Left ventricle myocardium inferior (tissue), 1 donor: ENCODE measurements at regions not wholly inside any gene's neighbourhood (a gene's known extent, or its start where the extent isn't known, plus 50 kb on each side); places are given as distances from the start of the nearest gene placed in this dataset.
A peak's percentile ranks its signal among the peaks of the same experiment; 100 is the strongest.

Source experiments
- DNase-seq: peaks from one replicate; pipeline ENCODE4 v3.0.0-alpha.2; 2020
- H3K27ac ChIP-seq: fragments of 200-600 bp; replicated peaks from 2 replicates; pipeline ENCODE4 v1.8.0; 2021
- H3K27me3 ChIP-seq: fragments of 200-600 bp; 2 replicates; pipeline ENCODE4 v1.8.0; 2021; ENCODE audit warnings: low read depth
- H3K36me3 ChIP-seq: fragments of 200-600 bp; 2 replicates; pipeline ENCODE4 v1.8.0; 2021
- H3K4me1 ChIP-seq: fragments of 200-600 bp; 2 replicates; pipeline ENCODE4 v1.8.0; 2021
- H3K4me3 ChIP-seq: fragments of 200-600 bp; 2 replicates; pipeline ENCODE4 v1.8.0; 2021; ENCODE audit warnings: mild to moderate bottlenecking, moderate library complexity
- H3K9me3 ChIP-seq: fragments of 200-600 bp; replicated peaks from 2 replicates; pipeline ENCODE4 v1.8.0; 2021
- intact Hi-C: fragments of 100-400 bp; cut with micrococcal nuclease; formaldehyde crosslinking; loops from one replicate; pipeline ENCODE4 v1.11.0; 2022
- TF ChIP-seq, protein P1 (sequence below): fragments of 200-600 bp; IDR thresholded peaks from 2 replicates; pipeline ENCODE4 v1.8.0; 2021; ENCODE audit warnings: antibody characterized with exemption, mild to moderate bottlenecking, borderline replicate concordance
- donor health status: DM: no; HTN: yes; CAD: no; lungs with severe emphysema.

DNA sequence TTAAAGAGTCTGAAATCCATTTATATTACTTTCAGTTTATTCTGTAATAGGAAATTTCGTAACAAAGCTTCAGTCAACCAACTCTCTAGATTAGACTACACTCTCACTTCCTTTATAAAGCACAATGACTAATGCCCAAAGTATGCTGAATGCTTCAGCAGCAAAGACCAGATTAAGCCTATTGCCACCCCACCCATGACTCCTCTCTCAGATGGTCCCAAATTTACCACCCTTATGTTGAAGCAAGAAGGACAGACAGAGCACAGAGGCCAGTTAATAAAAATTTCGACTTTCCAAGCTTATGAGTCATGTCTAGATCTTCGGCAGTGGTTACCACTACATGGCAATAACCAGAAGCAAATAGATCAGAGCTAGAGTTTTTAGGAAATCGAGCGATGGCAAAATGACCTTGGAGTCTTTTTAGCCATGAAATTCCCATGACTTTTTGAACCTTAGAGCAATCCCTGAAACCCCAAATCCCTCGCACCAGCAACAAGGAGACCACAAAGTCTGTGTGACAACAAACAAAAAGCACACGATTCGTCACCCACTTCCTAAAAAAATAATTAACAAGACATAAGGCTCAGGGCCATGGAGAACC is 287.8 kb upstream of the RASA1 start:
- Histone ChIP-seq H3K4me3 (no peak overlapping the region), H3K4me1 (no peaks in the 10 kb centered on the region), H3K27ac (peak overlapping the region; percentile 57), H3K36me3 (no peaks in the 10 kb centered on the region), H3K9me3 (no peaks in the 10 kb centered on the region), H3K27me3 (no peaks in the 10 kb centered on the region)
- DNase-seq: no peak
- TF ChIP-seq, protein P1, sequence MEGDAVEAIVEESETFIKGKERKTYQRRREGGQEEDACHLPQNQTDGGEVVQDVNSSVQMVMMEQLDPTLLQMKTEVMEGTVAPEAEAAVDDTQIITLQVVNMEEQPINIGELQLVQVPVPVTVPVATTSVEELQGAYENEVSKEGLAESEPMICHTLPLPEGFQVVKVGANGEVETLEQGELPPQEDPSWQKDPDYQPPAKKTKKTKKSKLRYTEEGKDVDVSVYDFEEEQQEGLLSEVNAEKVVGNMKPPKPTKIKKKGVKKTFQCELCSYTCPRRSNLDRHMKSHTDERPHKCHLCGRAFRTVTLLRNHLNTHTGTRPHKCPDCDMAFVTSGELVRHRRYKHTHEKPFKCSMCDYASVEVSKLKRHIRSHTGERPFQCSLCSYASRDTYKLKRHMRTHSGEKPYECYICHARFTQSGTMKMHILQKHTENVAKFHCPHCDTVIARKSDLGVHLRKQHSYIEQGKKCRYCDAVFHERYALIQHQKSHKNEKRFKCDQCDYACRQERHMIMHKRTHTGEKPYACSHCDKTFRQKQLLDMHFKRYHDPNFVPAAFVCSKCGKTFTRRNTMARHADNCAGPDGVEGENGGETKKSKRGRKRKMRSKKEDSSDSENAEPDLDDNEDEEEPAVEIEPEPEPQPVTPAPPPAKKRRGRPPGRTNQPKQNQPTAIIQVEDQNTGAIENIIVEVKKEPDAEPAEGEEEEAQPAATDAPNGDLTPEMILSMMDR: no peak
- intact Hi-C loops: no loop called here

DNA sequence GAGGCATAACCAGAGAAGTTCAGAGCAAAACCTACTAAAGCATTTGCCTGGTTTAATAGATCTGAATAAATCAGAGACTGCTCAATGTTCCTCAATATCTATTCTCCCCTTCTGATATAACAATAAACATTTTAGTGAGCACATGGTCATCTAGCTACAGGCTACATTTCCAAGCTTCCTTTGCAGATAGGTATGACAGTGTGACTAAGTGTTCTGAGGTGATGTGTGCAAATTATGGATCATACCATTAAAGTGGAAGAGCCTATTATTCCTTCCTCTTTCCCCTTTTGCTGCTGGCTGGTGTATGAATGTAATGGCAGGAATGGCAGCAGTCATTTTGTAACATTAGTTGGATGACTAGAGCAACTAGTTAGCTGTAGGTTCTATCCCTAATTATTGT is 285.8 kb upstream of the RASA1 start:
- H3K27me3 ChIP-seq: no peaks in the 10 kb centered on the region
- H3K4me3 ChIP-seq: no peak overlapping the region
- H3K36me3 ChIP-seq: no peaks in the 10 kb centered on the region
- no peak overlapping the region for H3K27ac ChIP-seq
- no peaks in the 10 kb centered on the region for H3K9me3 ChIP-seq
- intact Hi-C loops: no loop called here
- TF ChIP-seq, protein P1: no peak
- DNase-seq: no peak
- H3K4me1 ChIP-seq: no peaks in the 10 kb centered on the region

GRCh38 chr5:86983208-86983607 is 284.5 kb upstream of the RASA1 start:
- no peaks in the 10 kb centered on the region for H3K36me3 ChIP-seq
- intact Hi-C loops: no loop called here
- H3K4me3 ChIP-seq: no peak overlapping the region
- DNase-seq: no peak
- no peaks in the 10 kb centered on the region for H3K4me1 ChIP-seq
- H3K9me3 ChIP-seq: no peaks in the 10 kb centered on the region
- TF ChIP-seq, protein P1: no peak
- H3K27me3 ChIP-seq: no peaks in the 10 kb centered on the region
- no peak overlapping the region for H3K27ac ChIP-seq

- intact Hi-C loops: no loop called here
- H3K27me3 ChIP-seq: no peaks in the 10 kb centered on the region
- no peak overlapping the region for H3K27ac ChIP-seq
- H3K9me3 ChIP-seq: no peaks in the 10 kb centered on the region
- H3K36me3 ChIP-seq: no peaks in the 10 kb centered on the region
- H3K4me1 ChIP-seq: no peaks in the 10 kb centered on the region
- TF ChIP-seq, protein P1: no peak
- DNase-seq: no peak
- no peak overlapping the region for H3K4me3 ChIP-seq
Measured at GRCh38 chr5:86986837-86987236, 280.8 kb upstream of the RASA1 start.

- no peaks in the 10 kb centered on the region for H3K36me3 ChIP-seq
- peaks cover 27% of the 10 kb centered on the region for H3K9me3 ChIP-seq
- no peak overlapping the region for H3K4me3 ChIP-seq
- no peak overlapping the region for H3K27ac ChIP-seq
- H3K4me1 ChIP-seq: no peaks in the 10 kb centered on the region
- intact Hi-C loops: no loop called here
- no peak for DNase-seq
- TF ChIP-seq, protein P1: no peak
- H3K27me3 ChIP-seq: no peaks in the 10 kb centered on the region
Measured at GRCh38 chr5:86997516-86997915, 270.2 kb upstream of the RASA1 start.
